ENCODE measurements at regions not wholly inside any gene's neighbourhood (a gene's known extent, or its start where the extent isn't known, plus 50 kb on each side); places are given as distances from the start of the nearest gene placed in this dataset.

- no peak for DNase-seq
- no peak for TF ChIP-seq CTCF (IDR thresholded peaks at IDR 0.05; ENCODE audit: low read depth, low read length)
- H3K36me3 ChIP-seq: no peaks in the 10 kb centered on the region
These were observed 58.0 kb upstream of the EDAR start for GRCh38 chr2:109046925-109047508.

GRCh38 chr2:109045505-109045904, 56.5 kb upstream of the EDAR start:
- Histone ChIP-seq H3K36me3 (no peaks in the 10 kb centered on the region), H3K4me1 (no peaks in the 10 kb centered on the region), H3K27me3 (0 out of 2 replicates have a peak, but pooled peaks cover 2% of the 10 kb centered on the region), H3K4me3 (ENCODE audit: low read depth, low read length) (no peak overlapping the region), H3K9me3 (no peaks in the 10 kb centered on the region)
- no peak for DNase-seq
- TF ChIP-seq CTCF (IDR thresholded peaks at IDR 0.05; ENCODE audit: low read depth, low read length): no peak

More at GRCh38 chr2:109046925-109047508, 58.0 kb upstream of the EDAR start:
- Histone ChIP-seq H3K4me1 (no peaks in the 10 kb centered on the region), H3K9me3 (no peaks in the 10 kb centered on the region), H3K4me3 (ENCODE audit: low read depth, low read length) (no peak overlapping the region), H3K27me3 (0 out of 2 replicates have a peak, but pooled peaks cover 2% of the 10 kb centered on the region)

GRCh38 chr2:109038992-109039391, 50.0 kb upstream of the EDAR start:
- Histone ChIP-seq H3K36me3 (no peaks in the 10 kb centered on the region), H3K27me3 (no peaks in the 10 kb centered on the region), H3K9me3 (no peaks in the 10 kb centered on the region), H3K4me3 (ENCODE audit: low read depth, low read length) (no peak overlapping the region), H3K4me1 (no peaks in the 10 kb centered on the region)
- no peak for DNase-seq
- TF ChIP-seq CTCF (IDR thresholded peaks at IDR 0.05; ENCODE audit: low read depth, low read length): no peak

Measured in BE2C (cell line).